Fibroblast of lung (primary cell): ENCODE measurements at regions not wholly inside any gene's neighbourhood (a gene's known extent, or its start where the extent isn't known, plus 50 kb on each side); places are given as distances from the start of the nearest gene placed in this dataset.

Experiments
- CTCF ChIP-seq, 2 donors: IDR thresholded peaks in 1 of 2; conservative IDR thresholded peaks in 1 of 2; 1 replicate in 1 of 2; 2 replicates in 1 of 2; pipeline ENCODE4 v1.5.1; 2011 to 2012; ENCODE audit warnings: low read length in 2 of 2, control low read depth in 1 of 2, inconsistent platforms in 1 of 2, low read depth in 1 of 2, mild to moderate bottlenecking in 1 of 2
- EZH2 ChIP-seq: IDR thresholded peaks from 2 replicates; pipeline ENCODE4 v1.5.1; 2012; ENCODE audit warnings: low read length, control low read depth, mild to moderate bottlenecking; ENCODE audit errors: missing control alignments

GRCh38 chr12:77214136-77214535 lies 148.8 kb upstream of the E2F7 start:
- TF ChIP-seq CTCF (conservative IDR thresholded peaks at IDR 0.05 in 1 of 2, IDR thresholded peaks at IDR 0.05 in 1 of 2; ENCODE audit: low read depth in 1 of 2, low read length in 2 of 2) = no peak
- no peak for TF ChIP-seq EZH2
